Vagina (tissue), 2 donors: ENCODE measurements at regions not wholly inside any gene's neighbourhood (a gene's known extent, or its start where the extent isn't known, plus 50 kb on each side); places are given as distances from the start of the nearest gene placed in this dataset.

Source experiments
- POLR2AphosphoS5 ChIP-seq, 2 donors: sonication (generic); formaldehyde crosslinking; IDR thresholded peaks; one replicate each; pipeline ENCODE4 v1.9.0; 2017; ENCODE audit warnings: antibody characterized with exemption in 2 of 2, mild to moderate bottlenecking in 2 of 2, low read depth in 1 of 2; ENCODE audit not compliant: insufficient read depth in 1 of 2
- TF ChIP-seq, protein P1 (sequence below), 3 experiments: fragments of 450-650 bp in 2 of 3; fragments of 200-600 bp in 1 of 3; sonication (generic) in 1 of 3; IDR thresholded peaks; one replicate each; pipeline ENCODE4 v1.5.1; 2017 to 2019; ENCODE audit warnings: antibody characterized with exemption in 3 of 3, mild to moderate bottlenecking in 2 of 3, moderate library complexity in 2 of 3

DNA sequence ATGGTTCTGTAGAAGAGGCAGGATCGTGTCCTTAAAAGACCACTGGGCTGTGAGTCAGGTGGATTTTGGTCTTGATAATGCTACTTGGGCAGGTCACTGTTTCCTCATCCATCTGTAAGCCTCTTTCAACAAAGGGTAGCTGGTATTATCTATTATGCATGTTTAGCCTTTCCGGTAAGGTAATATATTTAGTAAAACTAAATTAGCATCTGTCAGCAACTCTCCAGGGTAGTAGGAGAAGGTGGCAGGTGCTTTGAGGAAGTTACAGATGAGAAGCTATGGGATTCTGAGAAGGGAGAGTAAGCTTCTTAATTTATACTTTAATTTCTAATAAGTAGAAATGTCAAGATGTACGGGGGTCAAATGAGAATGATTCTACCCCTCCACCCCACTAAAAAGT is 86.9 kb upstream of the TGM3 start:
- no peak for TF ChIP-seq POLR2AphosphoS5 (IDR thresholded peaks at IDR 0.05; ENCODE audit: insufficient read depth in 1 of 2, low read depth in 1 of 2)
- TF ChIP-seq, protein P1, sequence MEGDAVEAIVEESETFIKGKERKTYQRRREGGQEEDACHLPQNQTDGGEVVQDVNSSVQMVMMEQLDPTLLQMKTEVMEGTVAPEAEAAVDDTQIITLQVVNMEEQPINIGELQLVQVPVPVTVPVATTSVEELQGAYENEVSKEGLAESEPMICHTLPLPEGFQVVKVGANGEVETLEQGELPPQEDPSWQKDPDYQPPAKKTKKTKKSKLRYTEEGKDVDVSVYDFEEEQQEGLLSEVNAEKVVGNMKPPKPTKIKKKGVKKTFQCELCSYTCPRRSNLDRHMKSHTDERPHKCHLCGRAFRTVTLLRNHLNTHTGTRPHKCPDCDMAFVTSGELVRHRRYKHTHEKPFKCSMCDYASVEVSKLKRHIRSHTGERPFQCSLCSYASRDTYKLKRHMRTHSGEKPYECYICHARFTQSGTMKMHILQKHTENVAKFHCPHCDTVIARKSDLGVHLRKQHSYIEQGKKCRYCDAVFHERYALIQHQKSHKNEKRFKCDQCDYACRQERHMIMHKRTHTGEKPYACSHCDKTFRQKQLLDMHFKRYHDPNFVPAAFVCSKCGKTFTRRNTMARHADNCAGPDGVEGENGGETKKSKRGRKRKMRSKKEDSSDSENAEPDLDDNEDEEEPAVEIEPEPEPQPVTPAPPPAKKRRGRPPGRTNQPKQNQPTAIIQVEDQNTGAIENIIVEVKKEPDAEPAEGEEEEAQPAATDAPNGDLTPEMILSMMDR (IDR thresholded peaks at IDR 0.05) = no peak
